Small intestine (tissue), 7 donors: ENCODE measurements at regions not wholly inside any gene's neighbourhood (a gene's known extent, or its start where the extent isn't known, plus 50 kb on each side); places are given as distances from the start of the nearest gene placed in this dataset.

Experiments
- DNase-seq, 2 donors: peaks; one replicate each; pipeline versions ENCODE4 v3.0.0 to v3.0.0-alpha.2; 2013
- FAIRE-seq: peaks from 2 replicates; lab custom pipeline; 2012; peaks lifted over from hg19 to GRCh38; lab: Jason Lieb, UNC
- H3K27ac ChIP-seq, 3 donors: one replicate each; pipeline ENCODE4 v1.5.1; 2013; ENCODE audit warnings: low read length in 2 of 3, mild to moderate bottlenecking in 2 of 3, control low read depth in 1 of 3, inconsistent platforms in 1 of 3, low read depth in 1 of 3, moderate library complexity in 1 of 3
- H3K27me3 ChIP-seq, 3 donors: one replicate each; pipeline ENCODE4 v1.6.1; 2013; ENCODE audit warnings: low read length in 3 of 3, inconsistent platforms in 1 of 3; ENCODE audit not compliant: control insufficient read depth in 3 of 3, insufficient read depth in 3 of 3
- H3K36me3 ChIP-seq, 3 donors: one replicate each; pipeline ENCODE4 v1.6.1; 2013; ENCODE audit warnings: low read length in 3 of 3, inconsistent platforms in 1 of 3, low read depth in 1 of 3, mild to moderate bottlenecking in 1 of 3, moderate library complexity in 1 of 3; ENCODE audit not compliant: control insufficient read depth in 3 of 3, insufficient read depth in 2 of 3
- H3K4me1 ChIP-seq, 3 donors: one replicate each; pipeline ENCODE4 v1.6.1; 2013; ENCODE audit warnings: low read length in 2 of 3, inconsistent platforms in 1 of 3, low read depth in 1 of 3, mild to moderate bottlenecking in 1 of 3, moderate library complexity in 1 of 3; ENCODE audit not compliant: control insufficient read depth in 3 of 3, insufficient read depth in 2 of 3
- H3K4me3 ChIP-seq, 3 donors: one replicate each; pipeline ENCODE4 v1.5.1; 2013; ENCODE audit warnings: low read length in 3 of 3, control low read depth in 1 of 3, inconsistent platforms in 1 of 3, low read depth in 1 of 3, mild to moderate bottlenecking in 1 of 3, moderate library complexity in 1 of 3
- H3K9me3 ChIP-seq, 2 donors: one replicate each; pipeline ENCODE4 v1.6.1; 2013; ENCODE audit warnings: low read depth in 1 of 2, low read length in 1 of 2; ENCODE audit not compliant: control insufficient read depth in 2 of 2, insufficient read depth in 1 of 2
- whole genome bisulfite sequencing, 3 donors: extraction: QIAGEN DNeasy Blood & Tissue Kit; methylation state at CpG; one replicate each; pipeline ENCODE4 v1.1.7; 2013; 5-methylcytosine and 5-hydroxymethylcytosine counted together
- donor health status: healthy with polysubstance abuse.
- donor health status: control.
- donor health status: control.
- donor health status: Bipolar disorder and iron deficiency.
- donor health status: healthy.

- Histone ChIP-seq H3K27me3 (no peaks in the 10 kb centered on the region), H3K4me3 (no peak overlapping the region), H3K36me3 (no peaks in the 10 kb centered on the region), H3K27ac (no peak overlapping the region), H3K4me1 (no peaks in the 10 kb centered on the region), H3K9me3 (no peaks in the 10 kb centered on the region)
- no peak for DNase-seq
- no peak for FAIRE-seq
Measured at GRCh38 chr1:189874715-189875435, 602.8 kb downstream of the BRINP3 start.

GRCh38 chr1:189880135-189880534, 597.5 kb downstream of the BRINP3 start:
- Histone ChIP-seq H3K9me3 (no peaks in the 10 kb centered on the region), H3K27me3 (no peaks in the 10 kb centered on the region), H3K36me3 (no peaks in the 10 kb centered on the region), H3K27ac (no peak overlapping the region), H3K4me3 (no peak overlapping the region), H3K4me1 (no peaks in the 10 kb centered on the region)
- 60 to 71% (median 62%) methylated on average over 3 of the region's 3 CpGs for whole genome bisulfite sequencing, 3 donors
- FAIRE-seq = no peak
- DNase-seq = no peak

- H3K27ac ChIP-seq = no peak overlapping the region
- FAIRE-seq = no peak
- no peaks in the 10 kb centered on the region for H3K27me3 ChIP-seq
- no peaks in the 10 kb centered on the region for H3K9me3 ChIP-seq
- WGBS, 3 donors = 17 to 22% (median 17%) methylated on average over 1 of the region's 1 CpG
- no peaks in the 10 kb centered on the region for H3K36me3 ChIP-seq
- no peak for DNase-seq
- no peak overlapping the region for H3K4me3 ChIP-seq
- no peaks in the 10 kb centered on the region for H3K4me1 ChIP-seq
Measured at GRCh38 chr1:189899686-189900425, 577.8 kb downstream of the BRINP3 start.

GRCh38 chr1:189904509-189904908, 573.2 kb downstream of the BRINP3 start:
- FAIRE-seq (no peak), DNase-seq (no peak)
- Histone ChIP-seq H3K4me1 (no peaks in the 10 kb centered on the region), H3K36me3 (no peaks in the 10 kb centered on the region), H3K4me3 (no peak overlapping the region), H3K27ac (no peak overlapping the region), H3K9me3 (peaks cover 0 to 4% of the 10 kb centered on the region in 2 donors), H3K27me3 (no peaks in the 10 kb centered on the region)
- 72 to 82% (median 77%) methylated on average over 2 of the region's 2 CpGs for WGBS, 3 donors

GRCh38 chr1:189908113-189908512, 569.6 kb downstream of the BRINP3 start:
- Histone ChIP-seq H3K4me1 (no peaks in the 10 kb centered on the region), H3K36me3 (no peaks in the 10 kb centered on the region), H3K4me3 (no peak overlapping the region), H3K27me3 (no peaks in the 10 kb centered on the region), H3K27ac (no peak overlapping the region), H3K9me3 (peaks cover 0 to 4% of the 10 kb centered on the region in 2 donors)
- no peak for DNase-seq
- FAIRE-seq = no peak

- FAIRE-seq (no peak), DNase-seq (no peak)
- 89 to 100% (median 92%) methylated on average over 2 of the region's 2 CpGs for WGBS, 3 donors
- Histone ChIP-seq H3K4me1 (no peaks in the 10 kb centered on the region), H3K27ac (no peak overlapping the region), H3K27me3 (no peaks in the 10 kb centered on the region), H3K9me3 (peaks cover 0 to 4% of the 10 kb centered on the region in 2 donors), H3K4me3 (no peak overlapping the region), H3K36me3 (no peaks in the 10 kb centered on the region)
Measured at GRCh38 chr1:189921613-189922012, 556.1 kb downstream of the BRINP3 start.

- 48 to 60% (median 57%) methylated on average over 2 of the region's 2 CpGs for WGBS, 3 donors
- Histone ChIP-seq H3K9me3 (peaks cover 0 to 4% of the 10 kb centered on the region in 2 donors), H3K4me3 (no peak overlapping the region), H3K27ac (no peak overlapping the region), H3K4me1 (no peaks in the 10 kb centered on the region), H3K36me3 (no peaks in the 10 kb centered on the region), H3K27me3 (no peaks in the 10 kb centered on the region)
- no peak for DNase-seq
- no peak for FAIRE-seq
Measured at GRCh38 chr1:189927641-189928040, 550.0 kb downstream of the BRINP3 start.

GRCh38 chr1:189929501-189930099, 548.1 kb downstream of the BRINP3 start:
- H3K4me1 ChIP-seq = no peaks in the 10 kb centered on the region
- no peak for FAIRE-seq
- H3K36me3 ChIP-seq = no peaks in the 10 kb centered on the region
- H3K27ac ChIP-seq = no peak overlapping the region
- DNase-seq = no peak
- peaks cover 0 to 4% of the 10 kb centered on the region in 2 donors for H3K9me3 ChIP-seq
- no peak overlapping the region for H3K4me3 ChIP-seq
- 70 to 78% (median 73%) methylated on average over 6 of the region's 6 CpGs for whole genome bisulfite sequencing, 3 donors
- no peaks in the 10 kb centered on the region for H3K27me3 ChIP-seq
